Kidney epithelial cell (primary cell): ENCODE measurements at regions not wholly inside any gene's neighbourhood (a gene's known extent, or its start where the extent isn't known, plus 50 kb on each side); places are given as distances from the start of the nearest gene placed in this dataset.

ENCODE experiments used
- DNase-seq: peaks from one replicate; pipeline ENCODE4 v3.0.0-alpha.2; 2010; ENCODE audit warnings: low read depth
- H3K27me3 ChIP-seq: 2 replicates; pipeline ENCODE4 v1.6.0; 2011; ENCODE audit warnings: low read length; ENCODE audit not compliant: control insufficient read depth, insufficient read depth
- H3K36me3 ChIP-seq: 2 replicates; pipeline ENCODE4 v1.5.1; 2011; ENCODE audit warnings: low read length; ENCODE audit not compliant: control insufficient read depth, insufficient read depth
- H3K4me3 ChIP-seq: 2 replicates; pipeline ENCODE4 v1.5.1; 2011; ENCODE audit warnings: low read depth, mild to moderate bottlenecking, control low read depth, low read length
- CTCF ChIP-seq: IDR thresholded peaks from 2 replicates; pipeline ENCODE4 v1.5.1; 2011; ENCODE audit warnings: mild to moderate bottlenecking, moderate library complexity, low read length, control low read depth, inconsistent platforms; ENCODE audit not compliant: insufficient read depth, poor library complexity, severe bottlenecking

DNA sequence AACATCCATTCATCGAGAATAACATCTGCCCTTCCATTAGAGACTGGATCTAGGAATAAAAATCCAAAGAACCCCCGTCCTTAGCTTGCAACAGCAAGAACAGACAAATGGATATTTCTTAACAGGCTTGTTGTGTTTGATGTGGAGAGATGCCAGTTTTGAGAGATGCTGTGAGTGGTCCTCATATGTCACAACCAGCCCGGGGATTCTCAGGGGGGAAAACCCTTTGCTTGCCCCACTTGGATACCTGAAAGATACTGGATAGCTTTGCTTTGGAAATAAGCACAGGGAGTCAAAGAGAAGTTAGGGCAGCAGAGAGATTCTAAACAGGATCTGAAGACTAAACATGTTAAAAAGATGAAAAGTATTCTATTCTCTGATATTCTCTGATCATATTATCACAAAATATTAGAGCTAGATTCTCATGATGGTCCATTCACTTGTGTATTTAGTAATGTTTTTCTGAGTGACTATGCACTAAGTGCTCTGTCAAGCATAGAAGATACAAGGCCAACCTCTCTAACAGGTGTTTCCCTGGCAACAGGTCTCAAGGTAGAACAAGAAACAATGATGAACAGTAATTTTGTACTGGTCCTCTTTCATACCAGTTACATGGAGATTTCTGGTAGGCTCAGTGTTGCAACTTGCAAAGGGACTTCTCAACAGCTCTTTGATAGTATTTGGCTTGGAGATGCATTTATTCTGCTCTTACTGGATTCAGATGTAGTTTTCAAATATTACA lies 348.2 kb downstream of the MYCN start:
- DNase-seq: no peak
- Histone ChIP-seq H3K4me3 (no peak overlapping the region), H3K27me3 (no peaks in the 10 kb centered on the region), H3K36me3 (no peaks in the 10 kb centered on the region)
- no peak for TF ChIP-seq CTCF

DNA sequence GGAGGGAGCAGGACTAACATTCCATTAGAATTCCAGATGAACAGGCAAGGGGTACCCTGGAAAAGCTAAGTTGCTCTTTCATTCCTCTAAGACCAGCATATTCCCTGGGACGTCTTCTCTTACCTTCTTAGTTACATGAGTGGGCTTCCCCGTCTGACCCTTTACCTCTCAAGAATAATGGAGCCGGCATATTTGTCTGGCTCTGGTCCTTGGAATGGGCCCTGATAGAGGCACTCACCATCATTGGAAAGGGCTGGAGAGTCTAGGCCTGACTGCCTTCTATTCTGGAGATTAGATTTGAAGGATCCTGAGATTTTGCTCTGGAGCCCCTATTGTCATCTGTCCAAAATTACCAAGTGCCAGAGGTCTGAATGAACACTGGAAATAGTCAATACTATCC lies 347.5 kb downstream of the MYCN start:
- H3K27me3 ChIP-seq: no peaks in the 10 kb centered on the region
- DNase-seq: no peak
- TF ChIP-seq CTCF: no peak
- no peak overlapping the region for H3K4me3 ChIP-seq
- H3K36me3 ChIP-seq: no peaks in the 10 kb centered on the region

DNA sequence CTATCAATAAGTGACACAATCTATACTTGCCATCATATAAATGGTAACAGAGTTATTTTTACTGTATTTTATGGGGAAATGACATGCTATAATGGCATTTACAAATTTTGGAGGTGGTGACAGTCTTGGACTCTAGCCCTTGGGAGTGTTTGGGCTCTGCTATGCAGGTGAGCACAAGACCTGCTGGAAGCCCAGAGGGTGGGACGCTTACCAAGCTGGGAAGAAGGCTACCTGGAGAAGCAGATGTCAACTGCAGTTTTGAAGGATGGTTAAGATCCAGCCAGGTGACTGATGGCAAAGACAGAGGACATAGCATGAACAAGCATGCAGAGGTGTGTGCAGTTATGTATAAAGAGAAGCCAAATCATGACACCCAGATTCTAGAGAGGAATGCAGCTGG lies 346.9 kb downstream of the MYCN start:
- TF ChIP-seq CTCF: no peak
- DNase-seq: no peak
- Histone ChIP-seq H3K27me3 (no peaks in the 10 kb centered on the region), H3K36me3 (no peaks in the 10 kb centered on the region), H3K4me3 (no peak overlapping the region)

- DNase-seq: no peak
- TF ChIP-seq CTCF: no peak
- Histone ChIP-seq H3K4me3 (no peak overlapping the region), H3K27me3 (no peaks in the 10 kb centered on the region), H3K36me3 (no peaks in the 10 kb centered on the region)
These were observed 345.6 kb downstream of the MYCN start for GRCh38 chr2:16285813-16286510.

- no peak for DNase-seq
- Histone ChIP-seq H3K36me3 (no peaks in the 10 kb centered on the region), H3K27me3 (no peaks in the 10 kb centered on the region), H3K4me3 (no peak overlapping the region)
- TF ChIP-seq CTCF: no peak
These were observed 344.7 kb downstream of the MYCN start for GRCh38 chr2:16284941-16285625.
